HepG2 (cell line): ENCODE measurements at regions not wholly inside any gene's neighbourhood (a gene's known extent, or its start where the extent isn't known, plus 50 kb on each side); places are given as distances from the start of the nearest gene placed in this dataset.

Experiments
- RBFOX2 ChIP-seq: fragments of 200-400 bp; formaldehyde crosslinking; IDR thresholded peaks from 2 replicates; pipeline ENCODE4 v1.6.1; 2017; ENCODE audit warnings: low read depth, mild to moderate bottlenecking, low read length
- ZNF775 ChIP-seq: sonication (generic); formaldehyde crosslinking; IDR thresholded peaks from 2 replicates; pipeline ENCODE4 v1.4.0; 2020; ENCODE audit warnings: missing genetic modification reagents, mild to moderate bottlenecking, moderate library complexity, borderline replicate concordance

GRCh38 chr11:8809241-8809938 is 101.6 kb upstream of the AKIP1 start:
- TF ChIP-seq ZNF775 (no peak), RBFOX2 (no peak)
